HuH-7.5 (cell line): ENCODE measurements at regions not wholly inside any gene's neighbourhood (a gene's known extent, or its start where the extent isn't known, plus 50 kb on each side); places are given as distances from the start of the nearest gene placed in this dataset.

Experiments
- DNase-seq: peaks from one replicate; pipeline ENCODE4 v3.0.0; 2011; ENCODE audit warnings: low spot score

GRCh38 chr12:126383506-126383905 is 1318.3 kb downstream of the AACS start:
- DNase-seq: no peak

- DNase-seq: no peak
Observed at GRCh38 chr12:126384026-126384564, 1318.9 kb downstream of the AACS start.

GRCh38 chr12:126385785-126386184 is 1320.5 kb downstream of the AACS start:
- DNase-seq: no peak

GRCh38 chr12:126389220-126389841 is 1324.1 kb downstream of the AACS start:
- DNase-seq: no peak

GRCh38 chr12:126389961-126390360 is 1324.7 kb downstream of the AACS start:
- DNase-seq: no peak

- DNase-seq: no peak
Observed at GRCh38 chr12:126390969-126391566, 1325.8 kb downstream of the AACS start.

GRCh38 chr12:126396536-126396935 is 1331.3 kb downstream of the AACS start:
- no peak for DNase-seq

GRCh38 chr12:126397071-126397581 is 1331.9 kb downstream of the AACS start:
- DNase-seq: no peak

- DNase-seq: no peak
Observed at GRCh38 chr12:126397660-126398059, 1332.4 kb downstream of the AACS start.

GRCh38 chr12:126400831-126401230 is 1335.6 kb downstream of the AACS start:
- no peak for DNase-seq

- DNase-seq: no peak
Observed at GRCh38 chr12:126404293-126404881, 1339.2 kb downstream of the AACS start.

GRCh38 chr12:126418400-126418799 is 1353.2 kb downstream of the AACS start:
- DNase-seq: no peak

- DNase-seq: no peak
Observed at GRCh38 chr12:126419131-126419530, 1353.9 kb downstream of the AACS start.

- DNase-seq: no peak
Observed at GRCh38 chr12:126424696-126425095, 1359.5 kb downstream of the AACS start.

- no peak for DNase-seq
Observed at GRCh38 chr12:126425264-126425663, 1360.0 kb downstream of the AACS start.

- DNase-seq: no peak
Observed at GRCh38 chr12:126428769-126429168, 1363.5 kb downstream of the AACS start.

- DNase-seq: no peak
Observed at GRCh38 chr12:126430921-126431320, 1365.7 kb downstream of the AACS start.

- no peak for DNase-seq
Observed at GRCh38 chr12:126431767-126432166, 1366.5 kb downstream of the AACS start.

GRCh38 chr12:126432780-126433179 is 1367.5 kb downstream of the AACS start:
- no peak for DNase-seq

GRCh38 chr12:126434412-126434985 is 1369.3 kb downstream of the AACS start:
- no peak for DNase-seq

- no peak for DNase-seq
Observed at GRCh38 chr12:126436041-126436440, 1370.8 kb downstream of the AACS start.

- DNase-seq: no peak
Observed at GRCh38 chr12:126437934-126438333, 1372.7 kb downstream of the AACS start.

GRCh38 chr12:126443977-126444376 is 1378.7 kb downstream of the AACS start:
- no peak for DNase-seq
